ENCODE measurements at regions not wholly inside any gene's neighbourhood (a gene's known extent, or its start where the extent isn't known, plus 50 kb on each side); places are given as distances from the start of the nearest gene placed in this dataset.

DNA sequence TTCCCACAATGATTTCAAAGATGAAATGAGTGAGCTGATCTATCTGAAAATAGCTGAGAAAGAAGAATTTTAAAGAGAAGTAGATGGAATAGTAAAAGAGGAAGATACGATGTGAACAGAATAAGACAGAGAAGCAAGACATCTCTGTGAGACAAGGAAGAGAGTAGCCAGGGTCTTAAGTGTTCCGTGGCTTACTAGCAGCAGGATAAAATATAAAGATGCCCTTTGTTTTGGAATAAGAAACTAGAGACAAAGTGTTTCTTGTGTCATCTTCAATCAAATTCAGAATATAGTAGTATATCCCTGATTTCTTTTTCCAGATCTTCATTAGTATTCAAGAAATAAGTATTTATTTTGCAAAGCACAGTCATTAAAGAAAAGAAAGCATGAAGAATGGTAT is 281.0 kb upstream of the NECTIN3 start:
- TF ChIP-seq REST (IDR thresholded peaks at IDR 0.05; ENCODE audit: insufficient replicate concordance, low read depth) (no peak), POLR2AphosphoS5 (IDR thresholded peaks at IDR 0.05; ENCODE audit: low read depth) (no peak), GABPA (IDR thresholded peaks at IDR 0.05; ENCODE audit: low read depth) (no peak), SPI1 (IDR thresholded peaks at IDR 0.05; ENCODE audit: borderline replicate concordance, low read depth) (no peak)
- TF ChIP-seq, protein P1, sequence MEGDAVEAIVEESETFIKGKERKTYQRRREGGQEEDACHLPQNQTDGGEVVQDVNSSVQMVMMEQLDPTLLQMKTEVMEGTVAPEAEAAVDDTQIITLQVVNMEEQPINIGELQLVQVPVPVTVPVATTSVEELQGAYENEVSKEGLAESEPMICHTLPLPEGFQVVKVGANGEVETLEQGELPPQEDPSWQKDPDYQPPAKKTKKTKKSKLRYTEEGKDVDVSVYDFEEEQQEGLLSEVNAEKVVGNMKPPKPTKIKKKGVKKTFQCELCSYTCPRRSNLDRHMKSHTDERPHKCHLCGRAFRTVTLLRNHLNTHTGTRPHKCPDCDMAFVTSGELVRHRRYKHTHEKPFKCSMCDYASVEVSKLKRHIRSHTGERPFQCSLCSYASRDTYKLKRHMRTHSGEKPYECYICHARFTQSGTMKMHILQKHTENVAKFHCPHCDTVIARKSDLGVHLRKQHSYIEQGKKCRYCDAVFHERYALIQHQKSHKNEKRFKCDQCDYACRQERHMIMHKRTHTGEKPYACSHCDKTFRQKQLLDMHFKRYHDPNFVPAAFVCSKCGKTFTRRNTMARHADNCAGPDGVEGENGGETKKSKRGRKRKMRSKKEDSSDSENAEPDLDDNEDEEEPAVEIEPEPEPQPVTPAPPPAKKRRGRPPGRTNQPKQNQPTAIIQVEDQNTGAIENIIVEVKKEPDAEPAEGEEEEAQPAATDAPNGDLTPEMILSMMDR (IDR thresholded peaks at IDR 0.05; ENCODE audit: insufficient read depth, low read length), result no peak
- DNase-seq (ENCODE audit: low read depth in 1 of 2, low spot score in 1 of 2), result no peak
- H3K27ac ChIP-seq (replicated peaks), result no peak overlapping the region
- H3K4me3 ChIP-seq (replicated peaks; ENCODE audit: insufficient read depth, low read length), result no peak overlapping the region
- no peaks in the 10 kb centered on the region for H3K27me3 ChIP-seq (ENCODE audit: insufficient read depth, poor library complexity, severe bottlenecking)

DNA sequence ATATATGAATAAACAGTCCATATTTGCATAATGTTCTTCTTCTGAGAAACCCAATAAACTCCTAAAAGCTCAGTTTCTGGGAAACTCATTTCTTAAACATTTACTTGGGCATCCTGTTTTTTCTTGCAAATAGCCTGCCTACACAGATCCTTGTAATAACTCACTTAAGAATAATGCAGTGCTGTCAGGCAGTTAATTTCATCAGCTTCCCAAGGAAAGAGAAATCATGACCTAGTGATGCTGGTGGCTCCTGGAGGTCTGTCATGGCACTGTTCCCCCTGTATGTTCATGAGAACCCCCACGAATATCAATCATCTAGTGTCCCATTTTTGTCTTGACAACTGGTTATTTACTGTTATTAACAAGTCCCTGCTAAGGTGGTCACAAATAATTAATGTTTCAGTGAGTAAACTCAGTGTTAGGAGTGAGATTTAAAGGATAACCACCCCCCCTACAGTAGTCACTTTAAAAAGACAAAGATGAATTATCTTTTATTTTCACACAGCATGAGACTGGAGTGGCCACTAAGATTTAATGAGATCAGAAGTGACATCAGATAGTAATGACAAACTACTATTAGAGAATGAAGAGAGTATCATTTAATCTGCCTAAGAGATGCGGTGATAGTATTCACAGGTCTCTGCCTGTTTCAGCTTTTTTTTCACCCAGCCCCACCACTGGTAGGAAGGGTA is 279.5 kb upstream of the NECTIN3 start:
- no peak for DNase-seq (ENCODE audit: low read depth in 1 of 2, low spot score in 1 of 2)
- no peak overlapping the region for H3K4me3 ChIP-seq (replicated peaks; ENCODE audit: insufficient read depth, low read length)
- no peak for TF ChIP-seq REST (IDR thresholded peaks at IDR 0.05; ENCODE audit: insufficient replicate concordance, low read depth)
- no peak for TF ChIP-seq POLR2AphosphoS5 (IDR thresholded peaks at IDR 0.05; ENCODE audit: low read depth)
- no peak for TF ChIP-seq SPI1 (IDR thresholded peaks at IDR 0.05; ENCODE audit: borderline replicate concordance, low read depth)
- TF ChIP-seq, protein P1 (IDR thresholded peaks at IDR 0.05; ENCODE audit: insufficient read depth, low read length), result no peak
- TF ChIP-seq GABPA (IDR thresholded peaks at IDR 0.05; ENCODE audit: low read depth), result no peak
- no peak overlapping the region for H3K27ac ChIP-seq (replicated peaks)
- H3K27me3 ChIP-seq (ENCODE audit: insufficient read depth, poor library complexity, severe bottlenecking), result no peaks in the 10 kb centered on the region

- no peak for DNase-seq (ENCODE audit: low read depth in 1 of 2, low spot score in 1 of 2)
- TF ChIP-seq REST (IDR thresholded peaks at IDR 0.05; ENCODE audit: insufficient replicate concordance, low read depth) (no peak), POLR2AphosphoS5 (IDR thresholded peaks at IDR 0.05; ENCODE audit: low read depth) (no peak), SPI1 (IDR thresholded peaks at IDR 0.05; ENCODE audit: borderline replicate concordance, low read depth) (no peak)
- TF ChIP-seq, protein P1 (IDR thresholded peaks at IDR 0.05; ENCODE audit: insufficient read depth, low read length), result no peak
- no peak overlapping the region for H3K4me3 ChIP-seq (replicated peaks; ENCODE audit: insufficient read depth, low read length)
- no peaks in the 10 kb centered on the region for H3K27me3 ChIP-seq (ENCODE audit: insufficient read depth, poor library complexity, severe bottlenecking)
- no peak overlapping the region for H3K27ac ChIP-seq (replicated peaks)
Observed at GRCh38 chr3:110793611-110794010, 278.0 kb upstream of the NECTIN3 start.
